ENCODE measurements at regions not wholly inside any gene's neighbourhood (a gene's known extent, or its start where the extent isn't known, plus 50 kb on each side); places are given as distances from the start of the nearest gene placed in this dataset.

GRCh38 chr7:3152714-3153113 lies 109.0 kb upstream of the CARD11 start:
- no peak overlapping the region for H3K4me3 ChIP-seq (ENCODE audit: insufficient read depth, low read depth, low read length)
- ATAC-seq (ENCODE audit: low read depth) (no peak), DNase-seq (no peak)
- H2BK120ac ChIP-seq (ENCODE audit: low read depth, low read length) = no peak overlapping the region
- 100% methylated on average over 1 of the region's 7 CpGs; no CpG with 5 or more reads in 1 of the 2 experiments for WGBS, 2 experiments (ENCODE audit: extremely low coverage in 2 of 2, insufficient read length in 1 of 2)
- BruUV-seq (replicated peaks) = no TSS peak
- H3K79me1 ChIP-seq (ENCODE audit: low read depth in 1 of 2, low read length in 2 of 2) = no peaks in the 10 kb centered on the region
- no peak overlapping the region for H4K91ac ChIP-seq (ENCODE audit: insufficient read depth, low read depth, low read length)
- H2BK5ac ChIP-seq (ENCODE audit: low read depth, low read length, poor library complexity, severe bottlenecking) = no peak overlapping the region
- intact Hi-C loops (cut with micrococcal nuclease) = loop anchor here (10.0 kb wide), 1 partner anchor 678 kb away; the partner anchor contains the start of gene GRIFIN
- no peak overlapping the region for H2BK15ac ChIP-seq (ENCODE audit: low read depth, low read length)
- ChIA-PET CTCF (no interaction called here), POLR2A (ENCODE audit: unreplicated experiment) (no interaction called here)
- H3K4me1 ChIP-seq (ENCODE audit: control insufficient read depth, insufficient read depth, low read length) = no peaks in the 10 kb centered on the region
- no peak overlapping the region for H3K18ac ChIP-seq (ENCODE audit: low read depth, low read length)
- H3K9me1 ChIP-seq (ENCODE audit: insufficient read depth, low read length) = no peaks in the 10 kb centered on the region
- no peak overlapping the region for H3K56ac ChIP-seq (ENCODE audit: extremely low read depth, insufficient read depth, low read length)
- H3K14ac ChIP-seq (replicated peaks; ENCODE audit: low read depth, low read length) = no peak overlapping the region
- no peak overlapping the region for H3K4ac ChIP-seq (ENCODE audit: low read depth, low read length)
- H3K9ac ChIP-seq (ENCODE audit: low read depth, low read length) = no peak overlapping the region
- no peak overlapping the region for H2AK9ac ChIP-seq (replicated peaks; ENCODE audit: low read depth, low read length, poor library complexity)
- H3K36me3 ChIP-seq (ENCODE audit: control insufficient read depth, insufficient read depth, low read length) = no peaks in the 10 kb centered on the region
- dilution Hi-C loops (cut with HindIII; ENCODE audit: low sequenced_read_pairs, unreplicated experiment) = no loop called here
- TF ChIP-seq MXI1 (IDR thresholded peaks at IDR 0.05; ENCODE audit: borderline replicate concordance, low read depth, low read length) (no peak), ELK1 (IDR thresholded peaks at IDR 0.05; ENCODE audit: borderline replicate concordance, low read depth, low read length) (no peak), CTCF (conservative IDR thresholded peaks at IDR 0.05; ENCODE audit: low read depth, low read length) (no peak), BHLHE40 (IDR thresholded peaks at IDR 0.05; ENCODE audit: low read depth, low read length) (no peak), USF2 (IDR thresholded peaks at IDR 0.05; ENCODE audit: low read depth, low read length) (no peak), RAD21 (IDR thresholded peaks at IDR 0.05; ENCODE audit: low read length) (no peak), POLR2A (IDR thresholded peaks at IDR 0.05; ENCODE audit: low read depth, low read length) (no peak), MAFK (IDR thresholded peaks at IDR 0.05; ENCODE audit: low read depth, low read length) (no peak), FOS (IDR thresholded peaks at IDR 0.05; ENCODE audit: low read depth, low read length) (no peak)
- H4K8ac ChIP-seq (ENCODE audit: low read depth in 2 of 2, low read length in 2 of 2) = no peak overlapping the region
- no peaks in the 10 kb centered on the region for H3K9me3 ChIP-seq (ENCODE audit: control insufficient read depth, insufficient read depth, low read length)
- H2AK5ac ChIP-seq (ENCODE audit: low read depth, low read length) = no peak overlapping the region
- no peak overlapping the region for H2BK20ac ChIP-seq (ENCODE audit: low read depth, low read length)
- H3K23ac ChIP-seq (ENCODE audit: low read depth, low read length) = no peak overlapping the region
- no peak overlapping the region for H4K5ac ChIP-seq (ENCODE audit: low read depth, low read length)
- no peaks in the 10 kb centered on the region for H4K20me1 ChIP-seq (ENCODE audit: insufficient read depth, low read length)
- no peak overlapping the region for H3K4me2 ChIP-seq (ENCODE audit: low read depth, low read length)
- no peak overlapping the region for H3K27ac ChIP-seq (ENCODE audit: insufficient read depth, low read length)
- in situ Hi-C loops (cut with MboI; ENCODE audit: low sequenced_read_pairs) = loop anchor here (10.0 to 25.0 kb wide), 2 partner anchors 268 to 465 kb away; partner anchors contain the start of gene AMZ1
- no peak overlapping the region for H2AFZ ChIP-seq (replicated peaks; ENCODE audit: low read length, poor library complexity)
- H3K27me3 ChIP-seq (ENCODE audit: control insufficient read depth, insufficient read depth, low read length) = peaks cover 7% of the 10 kb centered on the region; the same call in 1 of the 2 replicates
